ENCODE measurements at regions not wholly inside any gene's neighbourhood (a gene's known extent, or its start where the extent isn't known, plus 50 kb on each side); places are given as distances from the start of the nearest gene placed in this dataset.

GRCh38 chr1:165055581-165055980 is 300.9 kb downstream of the LMX1A start:
- no peak for TF ChIP-seq POLR2AphosphoS5 (IDR thresholded peaks at IDR 0.05; ENCODE audit: low read depth)
- no peak for TF ChIP-seq CTCF (conservative IDR thresholded peaks at IDR 0.05; ENCODE audit: low read depth in 2 of 2)
- TF ChIP-seq EZH2 (IDR thresholded peaks at IDR 0.05; ENCODE audit: low read depth, unreplicated experiment), result no peak
- TF ChIP-seq EZH2phosphoT487 (IDR thresholded peaks at IDR 0.05; ENCODE audit: unreplicated experiment), result no peak
- no peak for TF ChIP-seq ZNF114 (CRISPR knock-in tag; IDR thresholded peaks at IDR 0.05)
- no peak for TF ChIP-seq REST (IDR thresholded peaks at IDR 0.05; ENCODE audit: unreplicated experiment)
- TF ChIP-seq ZNF462 (CRISPR knock-in tag; IDR thresholded peaks at IDR 0.05), result no peak

Data from GM23338 (cell line).